ENCODE measurements at regions not wholly inside any gene's neighbourhood (a gene's known extent, or its start where the extent isn't known, plus 50 kb on each side); places are given as distances from the start of the nearest gene placed in this dataset.

DNA sequence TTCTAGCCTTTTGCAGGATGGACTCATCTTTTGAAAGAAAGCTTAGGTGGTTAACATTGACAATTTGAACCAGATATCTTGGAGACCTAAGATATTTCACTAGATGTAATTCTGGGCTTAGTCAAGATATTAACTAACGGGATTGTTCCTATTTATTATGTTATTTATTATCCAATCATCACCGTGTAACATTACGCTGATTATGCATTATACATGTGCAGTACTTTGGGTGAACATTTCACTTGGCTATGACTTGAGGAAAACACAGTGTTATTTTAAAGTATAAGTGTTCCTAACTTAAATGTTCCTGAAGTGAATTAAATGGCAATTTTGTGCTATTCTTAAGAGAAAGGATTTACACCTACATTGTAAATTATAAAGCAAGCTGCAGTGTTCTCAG is 574.5 kb upstream of the KCNMB2 start:
- no peak for TF ChIP-seq POLR2AphosphoS5 (IDR thresholded peaks at IDR 0.05; ENCODE audit: low read depth, low read length)
- TF ChIP-seq, protein P1, sequence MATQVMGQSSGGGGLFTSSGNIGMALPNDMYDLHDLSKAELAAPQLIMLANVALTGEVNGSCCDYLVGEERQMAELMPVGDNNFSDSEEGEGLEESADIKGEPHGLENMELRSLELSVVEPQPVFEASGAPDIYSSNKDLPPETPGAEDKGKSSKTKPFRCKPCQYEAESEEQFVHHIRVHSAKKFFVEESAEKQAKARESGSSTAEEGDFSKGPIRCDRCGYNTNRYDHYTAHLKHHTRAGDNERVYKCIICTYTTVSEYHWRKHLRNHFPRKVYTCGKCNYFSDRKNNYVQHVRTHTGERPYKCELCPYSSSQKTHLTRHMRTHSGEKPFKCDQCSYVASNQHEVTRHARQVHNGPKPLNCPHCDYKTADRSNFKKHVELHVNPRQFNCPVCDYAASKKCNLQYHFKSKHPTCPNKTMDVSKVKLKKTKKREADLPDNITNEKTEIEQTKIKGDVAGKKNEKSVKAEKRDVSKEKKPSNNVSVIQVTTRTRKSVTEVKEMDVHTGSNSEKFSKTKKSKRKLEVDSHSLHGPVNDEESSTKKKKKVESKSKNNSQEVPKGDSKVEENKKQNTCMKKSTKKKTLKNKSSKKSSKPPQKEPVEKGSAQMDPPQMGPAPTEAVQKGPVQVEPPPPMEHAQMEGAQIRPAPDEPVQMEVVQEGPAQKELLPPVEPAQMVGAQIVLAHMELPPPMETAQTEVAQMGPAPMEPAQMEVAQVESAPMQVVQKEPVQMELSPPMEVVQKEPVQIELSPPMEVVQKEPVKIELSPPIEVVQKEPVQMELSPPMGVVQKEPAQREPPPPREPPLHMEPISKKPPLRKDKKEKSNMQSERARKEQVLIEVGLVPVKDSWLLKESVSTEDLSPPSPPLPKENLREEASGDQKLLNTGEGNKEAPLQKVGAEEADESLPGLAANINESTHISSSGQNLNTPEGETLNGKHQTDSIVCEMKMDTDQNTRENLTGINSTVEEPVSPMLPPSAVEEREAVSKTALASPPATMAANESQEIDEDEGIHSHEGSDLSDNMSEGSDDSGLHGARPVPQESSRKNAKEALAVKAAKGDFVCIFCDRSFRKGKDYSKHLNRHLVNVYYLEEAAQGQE (IDR thresholded peaks at IDR 0.05; ENCODE audit: insufficient read depth in 1 of 2, low read depth in 2 of 2, low read length in 2 of 2), result no peak
